ENCODE measurements at regions not wholly inside any gene's neighbourhood (a gene's known extent, or its start where the extent isn't known, plus 50 kb on each side); places are given as distances from the start of the nearest gene placed in this dataset.

DNA sequence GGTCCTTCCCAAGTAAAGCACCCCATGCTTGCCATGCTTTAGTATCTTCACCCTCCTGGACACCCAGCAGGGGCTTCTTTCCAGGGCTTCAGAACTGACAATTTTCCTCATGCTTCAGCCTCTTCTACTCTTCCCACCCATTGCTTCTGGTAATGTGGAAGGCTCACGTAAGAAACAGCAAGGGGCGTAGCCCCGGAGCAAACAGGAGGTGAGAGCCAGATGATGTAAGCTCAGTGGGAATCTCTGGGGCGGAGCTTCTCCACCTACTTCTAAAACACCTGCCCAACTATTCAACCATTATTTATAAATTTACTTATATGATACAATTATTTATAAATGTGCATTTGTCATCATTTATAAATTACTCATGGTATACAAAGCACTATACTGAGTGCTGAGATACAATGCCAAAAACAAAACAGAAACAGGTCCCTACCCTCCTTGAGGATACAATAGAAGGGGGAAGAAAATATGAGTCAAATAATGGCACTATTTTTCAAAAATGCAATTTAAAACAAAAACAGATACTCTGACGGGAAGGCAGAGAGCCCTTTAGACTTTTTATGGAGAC, 140.1 kb upstream of the CAMK1G start:
- Mint-ChIP-seq H3K4me1 (peaks cover 2% of the 10 kb centered on the region), H3K4me3 (no peak overlapping the region), H3K27me3 (ENCODE audit: insufficient read depth, low read depth, poor library complexity) (no peaks in the 10 kb centered on the region), H3K27ac (no peak overlapping the region), H3K36me3 (ENCODE audit: low read depth) (peaks cover 4% of the 10 kb centered on the region; the same call in 1 of the 3 replicates), H3K9me3 (peaks cover 9% of the 10 kb centered on the region)
- Histone ChIP-seq H3K36me3 (ENCODE audit: insufficient read depth) (peaks cover 4% of the 10 kb centered on the region; the same call in 1 of the 2 replicates), H3F3A (replicated peaks; ENCODE audit: low read depth) (no peaks in the 10 kb centered on the region), H3K79me2 (replicated peaks; ENCODE audit: insufficient read depth) (no peaks in the 10 kb centered on the region), H3K9me2 (ENCODE audit: insufficient read depth) (peaks cover 25% of the 10 kb centered on the region), H3K4me3 (no peak overlapping the region), H3K27ac (ENCODE audit: low read depth) (no peak overlapping the region), H4K20me1 (replicated peaks; ENCODE audit: insufficient read depth) (no peaks in the 10 kb centered on the region), H3K27me3 (ENCODE audit: insufficient read depth) (no peaks in the 10 kb centered on the region), H3K4me2 (no peak overlapping the region), H2AFZ (peak overlapping the region; percentile 63; the same call in 1 of the 2 replicates), H3K4me1 (ENCODE audit: insufficient read depth) (peaks cover 3% of the 10 kb centered on the region; the same call in 1 of the 2 replicates)
- no peak for DNase-seq (ENCODE audit: low spot score)
- ATAC-seq = no peak
- TF ChIP-seq ZNF114 (CRISPR knock-in tag; IDR thresholded peaks at IDR 0.05) = no peak
- no peak for TF ChIP-seq CTCF (conservative IDR thresholded peaks at IDR 0.05; ENCODE audit: low read depth in 2 of 2)
- TF ChIP-seq NANOG (IDR thresholded peaks at IDR 0.05; ENCODE audit: borderline replicate concordance) = no peak
- TF ChIP-seq CREB1 (CRISPR knock-in tag; IDR thresholded peaks at IDR 0.05; ENCODE audit: low read depth) = no peak
- TF ChIP-seq ZNF331 (CRISPR knock-in tag; IDR thresholded peaks at IDR 0.05; ENCODE audit: low read depth) = no peak
- TF ChIP-seq EZH2phosphoT487 (IDR thresholded peaks at IDR 0.05; ENCODE audit: unreplicated experiment) = no peak
- TF ChIP-seq JUNB (IDR thresholded peaks at IDR 0.05; ENCODE audit: unreplicated experiment) = no peak
- no peak for TF ChIP-seq EZH2 (IDR thresholded peaks at IDR 0.05; ENCODE audit: low read depth, unreplicated experiment)
- TF ChIP-seq POLR2AphosphoS5 (IDR thresholded peaks at IDR 0.05; ENCODE audit: low read depth) = no peak
- no peak for TF ChIP-seq STAT1 (IDR thresholded peaks at IDR 0.05; ENCODE audit: unreplicated experiment)
- TF ChIP-seq, protein P1, sequence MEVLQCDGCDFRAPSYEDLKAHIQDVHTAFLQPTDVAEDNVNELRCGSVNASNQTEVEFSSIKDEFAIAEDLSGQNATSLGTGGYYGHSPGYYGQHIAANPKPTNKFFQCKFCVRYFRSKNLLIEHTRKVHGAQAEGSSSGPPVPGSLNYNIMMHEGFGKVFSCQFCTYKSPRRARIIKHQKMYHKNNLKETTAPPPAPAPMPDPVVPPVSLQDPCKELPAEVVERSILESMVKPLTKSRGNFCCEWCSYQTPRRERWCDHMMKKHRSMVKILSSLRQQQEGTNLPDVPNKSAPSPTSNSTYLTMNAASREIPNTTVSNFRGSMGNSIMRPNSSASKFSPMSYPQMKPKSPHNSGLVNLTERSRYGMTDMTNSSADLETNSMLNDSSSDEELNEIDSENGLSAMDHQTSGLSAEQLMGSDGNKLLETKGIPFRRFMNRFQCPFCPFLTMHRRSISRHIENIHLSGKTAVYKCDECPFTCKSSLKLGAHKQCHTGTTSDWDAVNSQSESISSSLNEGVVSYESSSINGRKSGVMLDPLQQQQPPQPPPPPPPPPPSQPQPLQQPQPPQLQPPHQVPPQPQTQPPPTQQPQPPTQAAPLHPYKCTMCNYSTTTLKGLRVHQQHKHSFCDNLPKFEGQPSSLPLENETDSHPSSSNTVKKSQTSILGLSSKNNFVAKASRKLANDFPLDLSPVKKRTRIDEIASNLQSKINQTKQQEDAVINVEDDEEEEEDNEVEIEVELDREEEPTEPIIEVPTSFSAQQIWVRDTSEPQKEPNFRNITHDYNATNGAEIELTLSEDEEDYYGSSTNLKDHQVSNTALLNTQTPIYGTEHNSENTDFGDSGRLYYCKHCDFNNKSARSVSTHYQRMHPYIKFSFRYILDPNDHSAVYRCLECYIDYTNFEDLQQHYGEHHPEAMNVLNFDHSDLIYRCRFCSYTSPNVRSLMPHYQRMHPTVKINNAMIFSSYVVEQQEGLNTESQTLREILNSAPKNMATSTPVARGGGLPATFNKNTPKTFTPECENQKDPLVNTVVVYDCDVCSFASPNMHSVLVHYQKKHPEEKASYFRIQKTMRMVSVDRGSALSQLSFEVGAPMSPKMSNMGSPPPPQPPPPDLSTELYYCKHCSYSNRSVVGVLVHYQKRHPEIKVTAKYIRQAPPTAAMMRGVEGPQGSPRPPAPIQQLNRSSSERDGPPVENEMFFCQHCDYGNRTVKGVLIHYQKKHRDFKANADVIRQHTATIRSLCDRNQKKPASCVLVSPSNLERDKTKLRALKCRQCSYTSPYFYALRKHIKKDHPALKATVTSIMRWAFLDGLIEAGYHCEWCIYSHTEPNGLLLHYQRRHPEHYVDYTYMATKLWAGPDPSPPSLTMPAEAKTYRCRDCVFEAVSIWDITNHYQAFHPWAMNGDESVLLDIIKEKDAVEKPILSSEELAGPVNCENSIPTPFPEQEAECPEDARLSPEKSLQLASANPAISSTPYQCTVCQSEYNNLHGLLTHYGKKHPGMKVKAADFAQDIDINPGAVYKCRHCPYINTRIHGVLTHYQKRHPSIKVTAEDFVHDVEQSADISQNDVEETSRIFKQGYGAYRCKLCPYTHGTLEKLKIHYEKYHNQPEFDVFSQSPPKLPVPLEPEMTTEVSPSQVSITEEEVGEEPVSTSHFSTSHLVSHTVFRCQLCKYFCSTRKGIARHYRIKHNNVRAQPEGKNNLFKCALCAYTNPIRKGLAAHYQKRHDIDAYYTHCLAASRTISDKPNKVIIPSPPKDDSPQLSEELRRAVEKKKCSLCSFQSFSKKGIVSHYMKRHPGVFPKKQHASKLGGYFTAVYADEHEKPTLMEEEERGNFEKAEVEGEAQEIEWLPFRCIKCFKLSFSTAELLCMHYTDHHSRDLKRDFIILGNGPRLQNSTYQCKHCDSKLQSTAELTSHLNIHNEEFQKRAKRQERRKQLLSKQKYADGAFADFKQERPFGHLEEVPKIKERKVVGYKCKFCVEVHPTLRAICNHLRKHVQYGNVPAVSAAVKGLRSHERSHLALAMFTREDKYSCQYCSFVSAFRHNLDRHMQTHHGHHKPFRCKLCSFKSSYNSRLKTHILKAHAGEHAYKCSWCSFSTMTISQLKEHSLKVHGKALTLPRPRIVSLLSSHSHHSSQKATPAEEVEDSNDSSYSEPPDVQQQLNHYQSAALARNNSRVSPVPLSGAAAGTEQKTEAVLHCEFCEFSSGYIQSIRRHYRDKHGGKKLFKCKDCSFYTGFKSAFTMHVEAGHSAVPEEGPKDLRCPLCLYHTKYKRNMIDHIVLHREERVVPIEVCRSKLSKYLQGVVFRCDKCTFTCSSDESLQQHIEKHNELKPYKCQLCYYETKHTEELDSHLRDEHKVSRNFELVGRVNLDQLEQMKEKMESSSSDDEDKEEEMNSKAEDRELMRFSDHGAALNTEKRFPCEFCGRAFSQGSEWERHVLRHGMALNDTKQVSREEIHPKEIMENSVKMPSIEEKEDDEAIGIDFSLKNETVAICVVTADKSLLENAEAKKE (CRISPR knock-in tag; IDR thresholded peaks at IDR 0.05) = no peak
- TF ChIP-seq ETS1 (IDR thresholded peaks at IDR 0.05) = no peak
- no peak for TF ChIP-seq REST (IDR thresholded peaks at IDR 0.05; ENCODE audit: unreplicated experiment)

Data from GM23338 (cell line).